ENCODE measurements at regions not wholly inside any gene's neighbourhood (a gene's known extent, or its start where the extent isn't known, plus 50 kb on each side); places are given as distances from the start of the nearest gene placed in this dataset.

- DNase-seq (ENCODE audit: low read depth in 2 of 2), result no peak
Observed at GRCh38 chr17:77361986-77362620, 221.3 kb downstream of the SEC14L1 start.

GRCh38 chr17:77363821-77364361 is 223.1 kb downstream of the SEC14L1 start:
- DNase-seq (ENCODE audit: low read depth in 2 of 2), result peak in 1 of 2 donors; percentile 59

- DNase-seq (ENCODE audit: low read depth in 2 of 2), result no peak
Observed at GRCh38 chr17:77364381-77364911, 223.7 kb downstream of the SEC14L1 start.

GRCh38 chr17:77364941-77365583 is 224.3 kb downstream of the SEC14L1 start:
- no peak for DNase-seq (ENCODE audit: low read depth in 2 of 2)

GRCh38 chr17:77365584-77366186 is 224.9 kb downstream of the SEC14L1 start:
- peak in 1 of 2 donors; percentile 69 for DNase-seq (ENCODE audit: low read depth in 2 of 2)

GRCh38 chr17:77366206-77366557 is 225.4 kb downstream of the SEC14L1 start:
- DNase-seq (ENCODE audit: low read depth in 2 of 2), result no peak

GRCh38 chr17:77366558-77367245 is 225.9 kb downstream of the SEC14L1 start:
- DNase-seq (ENCODE audit: low read depth in 2 of 2), result no peak

GRCh38 chr17:77369544-77369971 is 228.8 kb downstream of the SEC14L1 start:
- DNase-seq (ENCODE audit: low read depth in 2 of 2), result peak in 1 of 2 donors; percentile 19

- DNase-seq (ENCODE audit: low read depth in 2 of 2), result no peak
Observed at GRCh38 chr17:77370586-77370985, 229.8 kb downstream of the SEC14L1 start.

- no peak for DNase-seq (ENCODE audit: low read depth in 2 of 2)
Observed at GRCh38 chr17:77371117-77371887, 230.5 kb downstream of the SEC14L1 start.

GRCh38 chr17:77371888-77372443 is 231.2 kb downstream of the SEC14L1 start:
- DNase-seq (ENCODE audit: low read depth in 2 of 2), result no peak

- peak in 1 of 2 donors; percentile 78 for DNase-seq (ENCODE audit: low read depth in 2 of 2)
Observed at GRCh38 chr17:77372444-77373298, 231.9 kb downstream of the SEC14L1 start.

- peak in 1 of 2 donors; percentile 50 for DNase-seq (ENCODE audit: low read depth in 2 of 2)
Observed at GRCh38 chr17:77373299-77374169, 232.8 kb downstream of the SEC14L1 start.

GRCh38 chr17:77374170-77374936 is 233.6 kb downstream of the SEC14L1 start:
- peak; percentile 82 to 95 for DNase-seq (ENCODE audit: low read depth in 2 of 2)

GRCh38 chr17:77375108-77375916 is 234.5 kb downstream of the SEC14L1 start:
- no peak for DNase-seq (ENCODE audit: low read depth in 2 of 2)

GRCh38 chr17:77375917-77376651 is 235.3 kb downstream of the SEC14L1 start:
- no peak for DNase-seq (ENCODE audit: low read depth in 2 of 2)
